Activated T-cell treated with anti-CD3 and anti-CD28 coated beads for 48 hours (primary cell): ENCODE measurements at regions not wholly inside any gene's neighbourhood (a gene's known extent, or its start where the extent isn't known, plus 50 kb on each side); places are given as distances from the start of the nearest gene placed in this dataset.
"Not testable (repeated sequence)": the region's sequence is repeated elsewhere in the genome, so short reads cannot be mapped to it uniquely, and the experiment has no call there.

Experiments used
- DNase-seq: peaks from one replicate; pipeline ENCODE4 v3.0.0-alpha.2; 2020; ENCODE audit warnings: low read depth

- DNase-seq = no peak
Measured at GRCh38 chr4:57412259-57413054, 302.3 kb upstream of the IGFBP7 start.

- DNase-seq = no peak
Measured at GRCh38 chr4:57410331-57411052, 300.3 kb upstream of the IGFBP7 start.

GRCh38 chr4:57405359-57405758, 295.2 kb upstream of the IGFBP7 start:
- DNase-seq = no peak

DNA sequence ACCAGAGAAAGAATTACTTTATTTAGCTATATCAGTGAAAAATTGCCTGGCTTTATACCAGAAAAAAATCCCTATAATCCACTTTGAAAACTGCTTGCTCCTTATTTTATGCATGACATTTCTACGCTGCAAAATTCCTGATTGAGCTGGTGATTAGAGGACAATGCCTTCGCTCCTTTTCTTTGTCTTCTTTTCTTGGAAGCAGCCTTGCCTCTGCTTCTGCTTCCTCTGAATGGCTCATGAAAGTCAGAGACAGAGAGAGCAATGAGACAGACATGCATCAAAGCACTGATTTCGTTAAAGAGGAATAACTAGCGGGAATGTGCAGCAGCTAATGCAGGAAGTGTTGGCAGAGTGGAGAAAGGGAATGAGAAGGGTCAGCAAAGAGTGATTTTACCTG, 294.3 kb upstream of the IGFBP7 start:
- DNase-seq = no peak

GRCh38 chr4:57403591-57403990, 293.4 kb upstream of the IGFBP7 start:
- no peak for DNase-seq

DNA sequence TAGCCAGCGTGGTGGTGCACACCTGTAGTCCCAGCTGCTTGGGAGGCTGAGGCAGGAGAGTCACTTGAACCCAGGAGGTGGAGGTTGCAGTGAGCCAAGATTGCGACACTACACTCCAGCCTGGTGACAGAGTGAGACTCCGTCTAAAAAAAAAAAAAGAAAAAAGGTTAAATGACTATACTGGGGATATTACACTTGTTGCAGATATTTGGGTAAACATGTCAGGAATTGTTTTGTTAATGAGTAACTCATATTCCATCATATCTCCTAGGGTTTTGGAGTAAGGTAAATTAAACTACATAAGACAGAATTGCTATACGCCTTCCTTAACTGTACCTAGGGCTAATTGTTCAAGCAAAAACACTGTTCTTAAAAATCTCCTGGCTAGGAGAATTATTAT, 291.4 kb upstream of the IGFBP7 start:
- no peak for DNase-seq

DNA sequence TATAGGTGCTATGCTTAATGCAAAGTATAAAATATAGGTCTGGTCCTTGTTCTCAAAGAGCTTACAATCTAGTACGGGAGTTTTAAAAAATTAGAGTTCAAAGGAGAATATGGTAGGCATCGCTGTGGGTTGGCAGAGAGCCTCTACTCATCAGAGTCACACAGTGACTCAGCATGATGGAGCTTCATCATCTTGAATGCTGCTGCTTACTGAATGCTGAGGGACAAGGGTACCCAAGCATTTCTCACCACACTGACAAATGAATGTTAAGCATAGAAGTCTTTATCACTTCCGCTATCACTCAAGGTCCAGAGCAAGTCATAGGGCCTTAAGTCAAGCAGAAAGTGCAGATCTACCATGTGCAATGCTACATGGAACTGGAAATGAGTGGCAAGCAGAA, 268.6 kb upstream of the IGFBP7 start:
- no peak for DNase-seq

- no peak for DNase-seq
Measured at GRCh38 chr4:57374866-57375595, 264.8 kb upstream of the IGFBP7 start.

DNA sequence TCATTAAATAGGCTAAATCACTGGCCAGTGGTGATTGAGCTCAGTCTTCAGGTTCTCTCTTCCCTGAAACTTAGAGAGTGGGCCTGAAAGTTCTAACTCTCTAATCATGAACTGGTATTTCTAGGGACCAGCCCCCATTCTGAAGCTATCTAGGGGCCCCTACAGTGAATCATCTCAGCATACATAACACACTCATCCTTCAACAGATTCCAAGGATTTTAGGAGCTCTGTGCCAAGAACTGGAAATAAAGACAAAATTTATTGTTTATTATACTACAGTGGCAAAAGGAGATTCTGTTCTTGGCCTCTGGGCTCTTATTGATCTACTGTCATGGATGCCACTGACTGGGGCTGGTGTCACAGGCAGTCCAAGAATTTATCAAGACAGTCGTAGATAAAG, 263.8 kb upstream of the IGFBP7 start:
- DNase-seq = no peak

- DNase-seq = no peak
Measured at GRCh38 chr4:57371671-57372070, 261.5 kb upstream of the IGFBP7 start.

DNA sequence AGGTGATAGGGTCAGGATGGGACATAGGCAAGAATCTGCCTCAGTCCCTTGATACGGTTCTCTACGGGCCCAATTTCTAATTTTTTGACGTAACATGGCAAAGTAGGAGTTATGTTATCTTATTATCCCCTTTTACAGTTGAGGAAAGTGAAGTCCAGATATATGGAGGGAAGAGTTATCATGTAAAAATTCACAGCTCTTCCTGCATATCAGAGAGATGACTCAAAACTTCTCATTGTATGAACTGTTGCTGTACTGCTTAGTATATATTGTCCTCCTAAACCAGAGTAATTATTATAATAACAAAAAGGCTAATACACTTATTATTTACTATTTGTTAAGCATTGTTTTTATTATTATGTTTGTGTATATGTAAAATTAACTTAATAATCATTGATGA, 260.5 kb upstream of the IGFBP7 start:
- DNase-seq = no peak

GRCh38 chr4:57369446-57369845, 259.3 kb upstream of the IGFBP7 start:
- DNase-seq = no peak

DNA sequence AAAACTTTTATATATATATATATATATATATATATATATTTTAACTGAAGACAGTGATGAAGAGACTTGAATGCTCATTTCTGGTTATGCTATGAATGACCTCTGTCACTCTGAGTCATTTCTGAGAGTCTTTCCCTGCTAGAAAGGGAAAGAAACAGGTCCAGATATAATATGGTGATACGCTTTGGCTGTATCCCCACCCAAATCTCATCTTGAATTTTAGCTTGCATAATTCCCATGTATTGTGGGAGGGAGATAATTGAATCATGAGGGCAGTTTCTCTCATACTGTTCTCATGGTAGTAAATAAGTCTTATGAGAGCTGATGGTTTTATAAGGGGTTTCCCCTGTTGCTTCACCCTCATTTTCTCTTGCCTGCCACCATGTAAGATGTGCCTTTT, 254.1 kb upstream of the IGFBP7 start:
- no peak for DNase-seq

DNA sequence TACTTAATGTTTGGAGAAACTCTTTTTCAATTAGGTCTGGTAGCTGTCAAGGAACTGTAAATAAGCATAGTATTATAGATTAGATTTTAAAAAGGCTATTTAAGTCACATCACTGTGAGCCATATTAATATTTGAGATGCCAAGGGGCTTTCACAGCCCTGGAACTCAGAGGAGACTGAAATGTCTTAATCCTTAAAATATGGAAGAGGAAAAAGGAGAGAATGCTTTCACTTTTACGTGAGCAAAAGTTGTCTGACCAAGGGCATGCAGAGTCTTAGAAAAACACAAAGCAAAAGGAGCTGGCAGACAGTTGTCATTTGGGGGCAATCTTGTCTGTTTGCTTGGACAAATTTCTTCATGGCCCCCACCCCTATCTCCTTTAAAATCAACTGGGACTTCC, 253.2 kb upstream of the IGFBP7 start:
- DNase-seq = no peak

DNA sequence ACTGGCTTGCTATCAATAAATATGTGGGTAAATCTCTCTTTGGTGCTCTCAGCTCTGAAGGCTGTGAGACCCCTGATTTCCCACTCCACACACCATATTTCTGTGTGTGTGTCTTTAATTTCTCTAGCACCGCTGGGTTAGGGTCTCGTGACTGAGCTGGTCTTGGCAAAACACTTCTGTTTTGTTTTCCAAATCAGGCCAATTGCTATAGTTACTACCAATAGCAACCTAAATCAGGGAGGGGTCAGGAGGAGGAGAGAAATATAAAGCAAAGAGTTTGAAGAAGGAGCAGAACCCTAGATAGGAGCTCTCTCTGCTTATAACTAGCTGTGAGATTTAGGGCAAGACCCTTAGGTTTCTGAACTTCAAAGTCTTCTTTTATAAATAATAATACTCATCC, 250.5 kb upstream of the IGFBP7 start:
- no peak for DNase-seq

DNA sequence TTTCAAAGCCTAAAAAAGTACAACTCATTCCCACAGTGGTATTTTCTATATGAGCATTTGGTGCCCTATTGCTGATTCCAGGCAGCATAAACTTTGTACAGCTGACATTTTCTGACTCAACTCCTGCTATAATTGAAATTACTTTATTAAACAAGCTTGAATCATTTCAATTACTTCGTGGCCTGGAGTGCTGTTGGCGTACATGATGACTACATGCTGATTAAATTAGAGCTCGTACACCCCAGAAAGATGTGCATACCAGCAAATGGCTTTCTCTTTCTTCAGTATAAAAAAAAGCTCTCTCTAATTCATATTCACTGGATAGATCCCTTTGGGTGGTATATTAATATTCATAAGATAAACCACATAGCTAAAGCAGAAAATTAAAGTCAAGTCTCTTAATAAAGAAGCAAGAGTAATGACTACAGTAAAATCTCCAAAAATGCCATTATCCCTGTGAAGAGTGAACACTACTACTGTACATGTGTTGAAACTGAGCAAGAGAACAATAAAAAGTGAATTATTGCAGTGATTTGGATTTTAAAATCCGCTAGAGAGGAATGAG, 245.0 kb upstream of the IGFBP7 start:
- DNase-seq = no peak

- DNase-seq = no peak
Measured at GRCh38 chr4:57351731-57352130, 241.5 kb upstream of the IGFBP7 start.

GRCh38 chr4:57344296-57344695, 234.1 kb upstream of the IGFBP7 start:
- no peak for DNase-seq

DNA sequence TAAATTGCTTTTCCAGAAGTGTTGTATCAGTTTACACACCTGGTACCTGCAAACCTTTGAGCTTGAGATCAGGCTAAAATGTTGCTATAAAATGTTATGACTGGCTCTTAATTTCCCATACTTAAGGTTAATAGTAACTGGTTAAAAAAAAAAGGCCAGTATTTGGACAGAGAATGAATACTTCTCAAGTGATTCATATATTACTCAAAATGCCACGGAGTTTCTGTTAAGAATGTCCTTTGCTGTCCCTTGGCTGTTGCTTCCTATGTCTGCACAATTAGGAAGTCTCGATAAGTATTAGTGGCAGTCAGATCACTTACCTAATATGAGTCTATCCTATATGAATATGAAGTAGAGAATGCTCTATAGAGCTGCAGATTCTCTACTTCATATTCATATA, 232.2 kb upstream of the IGFBP7 start:
- no peak for DNase-seq

DNA sequence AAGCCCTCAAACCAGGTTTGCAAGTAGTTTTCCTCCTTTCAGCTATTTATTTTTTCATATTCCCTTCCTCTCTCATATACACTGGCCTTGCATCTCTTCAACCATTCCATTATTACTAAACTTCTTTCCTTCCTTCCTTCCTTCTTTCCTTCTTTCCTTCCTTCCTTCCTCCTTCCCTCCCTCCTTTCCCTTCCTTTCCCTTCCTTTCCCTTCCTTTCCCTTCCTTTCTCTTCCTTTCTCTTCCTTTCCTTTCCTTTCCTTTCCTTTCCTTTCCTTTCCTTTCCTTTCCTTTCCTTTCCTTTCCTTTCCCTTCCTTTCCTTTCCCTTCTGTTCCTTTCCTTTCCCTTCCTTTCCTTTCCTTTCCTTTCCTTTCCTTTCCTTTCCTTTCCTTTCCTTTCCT, 228.7 kb upstream of the IGFBP7 start:
- not testable (repeated sequence) for DNase-seq

DNA sequence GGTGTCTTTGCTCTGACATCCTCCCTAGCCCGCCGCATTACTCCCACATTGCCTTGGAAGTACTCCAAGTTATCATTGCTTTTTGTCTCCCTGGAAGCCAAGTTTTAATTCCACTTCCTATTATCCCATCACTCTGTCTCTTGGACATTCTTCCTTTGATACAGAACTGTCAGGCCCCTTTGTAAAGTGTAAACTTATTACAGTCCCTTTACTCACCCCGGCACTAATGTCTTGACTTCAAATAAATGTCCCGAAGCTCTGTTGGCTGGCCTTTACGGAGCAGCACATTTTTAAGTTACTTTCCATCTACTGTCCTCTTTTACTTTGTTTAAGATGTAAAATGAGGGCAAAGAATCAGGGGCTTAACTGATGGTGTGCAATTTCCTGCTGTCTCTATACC, 223.5 kb upstream of the IGFBP7 start:
- DNase-seq = no peak

DNA sequence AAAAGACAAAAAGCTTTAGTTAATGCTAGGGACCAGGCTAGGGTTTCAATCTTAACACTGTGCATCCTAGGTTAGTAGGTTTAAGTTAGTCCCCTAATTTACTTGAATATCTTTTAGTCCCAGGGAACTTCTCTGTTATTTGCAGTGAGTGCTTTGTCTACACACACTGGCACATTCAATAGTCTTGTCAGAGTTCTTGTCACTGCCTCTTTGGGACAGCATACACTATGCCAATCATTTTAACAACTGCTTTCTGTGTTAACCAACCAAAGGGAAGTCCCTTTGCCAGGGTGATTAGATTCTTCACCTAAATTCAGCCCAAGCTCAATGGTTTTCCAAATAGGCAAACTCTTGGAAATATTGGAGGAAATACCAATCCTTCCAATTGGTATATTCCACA, 221.8 kb upstream of the IGFBP7 start:
- no peak for DNase-seq

DNA sequence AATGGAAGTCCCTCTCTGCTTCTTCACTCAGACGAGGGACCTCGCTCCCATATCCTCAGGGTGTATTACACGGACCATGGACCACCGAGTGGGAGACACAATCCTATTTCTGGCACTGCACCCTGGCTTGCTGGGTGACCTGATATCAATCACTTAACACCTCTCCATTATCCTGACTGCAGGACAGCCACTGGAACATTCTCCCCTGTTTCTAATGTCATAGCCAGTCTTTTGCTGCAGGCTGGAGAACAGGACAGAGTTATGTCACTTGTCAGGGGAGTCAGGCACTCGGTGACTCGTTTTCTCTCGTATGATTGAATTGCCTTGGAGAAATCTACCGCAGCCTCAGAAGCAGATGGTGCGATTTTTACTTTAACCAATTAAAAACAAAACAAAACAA, 219.1 kb upstream of the IGFBP7 start:
- DNase-seq = no peak
